Fibroblast of mammary gland (primary cell): ENCODE measurements at regions not wholly inside any gene's neighbourhood (a gene's known extent, or its start where the extent isn't known, plus 50 kb on each side); places are given as distances from the start of the nearest gene placed in this dataset.

Source experiments
- DNase-seq: peaks from one replicate; pipeline ENCODE4 v3.0.0-alpha.2; 2010; ENCODE audit warnings: low read depth
- H3K4me3 ChIP-seq: 2 replicates; pipeline ENCODE4 v1.5.1; 2011; ENCODE audit warnings: low read depth, mild to moderate bottlenecking, low read length, moderate library complexity; ENCODE audit not compliant: control insufficient read depth
- TF ChIP-seq, protein P1 (sequence below): conservative IDR thresholded peaks from 2 replicates; pipeline ENCODE4 v1.5.1; 2011; ENCODE audit warnings: low read depth, low read length, inconsistent platforms; ENCODE audit not compliant: control insufficient read depth, insufficient read depth

- no peak for DNase-seq
- H3K4me3 ChIP-seq = no peak overlapping the region
- TF ChIP-seq, protein P1, sequence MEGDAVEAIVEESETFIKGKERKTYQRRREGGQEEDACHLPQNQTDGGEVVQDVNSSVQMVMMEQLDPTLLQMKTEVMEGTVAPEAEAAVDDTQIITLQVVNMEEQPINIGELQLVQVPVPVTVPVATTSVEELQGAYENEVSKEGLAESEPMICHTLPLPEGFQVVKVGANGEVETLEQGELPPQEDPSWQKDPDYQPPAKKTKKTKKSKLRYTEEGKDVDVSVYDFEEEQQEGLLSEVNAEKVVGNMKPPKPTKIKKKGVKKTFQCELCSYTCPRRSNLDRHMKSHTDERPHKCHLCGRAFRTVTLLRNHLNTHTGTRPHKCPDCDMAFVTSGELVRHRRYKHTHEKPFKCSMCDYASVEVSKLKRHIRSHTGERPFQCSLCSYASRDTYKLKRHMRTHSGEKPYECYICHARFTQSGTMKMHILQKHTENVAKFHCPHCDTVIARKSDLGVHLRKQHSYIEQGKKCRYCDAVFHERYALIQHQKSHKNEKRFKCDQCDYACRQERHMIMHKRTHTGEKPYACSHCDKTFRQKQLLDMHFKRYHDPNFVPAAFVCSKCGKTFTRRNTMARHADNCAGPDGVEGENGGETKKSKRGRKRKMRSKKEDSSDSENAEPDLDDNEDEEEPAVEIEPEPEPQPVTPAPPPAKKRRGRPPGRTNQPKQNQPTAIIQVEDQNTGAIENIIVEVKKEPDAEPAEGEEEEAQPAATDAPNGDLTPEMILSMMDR = no peak
Observed at GRCh38 chr7:110387689-110388088, 703.2 kb upstream of the LRRN3 start.

DNA sequence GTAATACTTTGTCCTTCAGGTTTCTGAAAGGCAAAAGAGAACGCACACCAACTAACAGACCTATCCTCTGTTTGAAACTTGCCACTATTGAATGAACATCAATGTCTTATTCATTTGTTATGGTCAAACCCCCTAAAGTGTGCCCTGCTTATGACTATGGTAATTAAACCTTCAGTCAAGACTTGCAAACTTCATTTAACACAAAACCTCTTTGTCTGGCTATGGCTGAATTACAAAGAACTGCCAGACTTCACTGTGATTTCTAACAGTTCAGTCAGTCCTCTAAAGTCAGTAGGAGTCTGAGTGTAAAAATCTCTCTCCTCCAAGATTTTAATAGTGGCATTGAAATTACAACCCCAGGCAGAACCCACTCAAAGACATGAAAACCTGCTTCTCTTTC lies 702.5 kb upstream of the LRRN3 start:
- no peak overlapping the region for H3K4me3 ChIP-seq
- no peak for DNase-seq
- TF ChIP-seq, protein P1 = no peak

GRCh38 chr7:110396021-110396420 lies 694.9 kb upstream of the LRRN3 start:
- H3K4me3 ChIP-seq = no peak overlapping the region
- TF ChIP-seq, protein P1 = no peak
- no peak for DNase-seq

DNA sequence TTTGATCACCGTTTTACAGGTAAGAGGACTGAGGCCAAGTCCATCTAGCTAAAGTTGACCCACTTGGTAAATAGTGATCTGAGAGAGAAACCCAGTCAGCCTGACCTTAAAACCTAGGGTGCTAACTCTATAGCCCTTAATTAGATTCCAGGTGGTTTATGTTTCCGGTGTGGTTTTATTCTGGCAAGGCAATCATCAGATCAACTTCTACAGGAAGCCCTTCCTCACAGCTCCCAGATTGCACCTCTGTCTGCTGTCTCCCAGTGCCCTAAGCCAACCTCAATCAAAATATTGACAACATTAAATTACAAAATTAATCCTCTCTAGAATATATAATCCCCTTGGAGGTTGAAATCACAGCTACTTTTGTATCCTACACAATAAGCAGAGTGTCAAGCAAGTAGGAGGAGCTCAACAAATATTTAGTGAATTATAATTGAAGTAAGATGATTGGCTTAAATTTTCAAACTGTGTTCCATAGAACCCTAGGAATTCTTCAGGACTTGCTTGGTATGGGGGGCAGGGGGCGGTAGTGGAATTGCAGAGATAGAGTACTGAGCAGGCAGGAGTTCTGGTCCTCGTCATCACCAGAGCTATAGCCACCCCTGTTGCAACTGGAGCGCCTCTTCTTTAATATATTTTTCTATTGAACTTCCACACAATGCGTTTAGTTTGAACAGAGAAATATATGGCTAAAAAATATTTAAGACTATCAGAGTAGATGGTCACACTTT lies 692.8 kb upstream of the LRRN3 start:
- TF ChIP-seq, protein P1 = no peak
- no peak for DNase-seq
- H3K4me3 ChIP-seq = no peak overlapping the region

GRCh38 chr7:110399421-110399820 lies 691.5 kb upstream of the LRRN3 start:
- TF ChIP-seq, protein P1 = no peak
- no peak for DNase-seq

GRCh38 chr7:110400411-110400810 lies 690.5 kb upstream of the LRRN3 start:
- DNase-seq = no peak
- TF ChIP-seq, protein P1 = no peak
- no peak overlapping the region for H3K4me3 ChIP-seq

More at GRCh38 chr7:110399421-110399820, 691.5 kb upstream of the LRRN3 start:
- H3K4me3 ChIP-seq = no peak overlapping the region
